Fibroblast of pulmonary artery (primary cell): ENCODE measurements at regions not wholly inside any gene's neighbourhood (a gene's known extent, or its start where the extent isn't known, plus 50 kb on each side); places are given as distances from the start of the nearest gene placed in this dataset.
"Not testable (repeated sequence)": the region's sequence is repeated elsewhere in the genome, so short reads cannot be mapped to it uniquely, and the experiment has no call there.

Experiments used
- DNase-seq: peaks from one replicate; pipeline ENCODE4 v3.0.0-alpha.2; 2010; ENCODE audit warnings: low read depth
- H3K4me3 ChIP-seq: replicated peaks from 2 replicates; pipeline ENCODE4 v1.5.1; 2011; ENCODE audit warnings: low read depth, mild to moderate bottlenecking, control low read depth, low read length, moderate library complexity
- TF ChIP-seq, protein P1 (sequence below): IDR thresholded peaks from 2 replicates; pipeline ENCODE4 v1.5.1; 2011; ENCODE audit warnings: mild to moderate bottlenecking, control low read depth, low read length, inconsistent platforms; ENCODE audit errors: missing control alignments

DNA sequence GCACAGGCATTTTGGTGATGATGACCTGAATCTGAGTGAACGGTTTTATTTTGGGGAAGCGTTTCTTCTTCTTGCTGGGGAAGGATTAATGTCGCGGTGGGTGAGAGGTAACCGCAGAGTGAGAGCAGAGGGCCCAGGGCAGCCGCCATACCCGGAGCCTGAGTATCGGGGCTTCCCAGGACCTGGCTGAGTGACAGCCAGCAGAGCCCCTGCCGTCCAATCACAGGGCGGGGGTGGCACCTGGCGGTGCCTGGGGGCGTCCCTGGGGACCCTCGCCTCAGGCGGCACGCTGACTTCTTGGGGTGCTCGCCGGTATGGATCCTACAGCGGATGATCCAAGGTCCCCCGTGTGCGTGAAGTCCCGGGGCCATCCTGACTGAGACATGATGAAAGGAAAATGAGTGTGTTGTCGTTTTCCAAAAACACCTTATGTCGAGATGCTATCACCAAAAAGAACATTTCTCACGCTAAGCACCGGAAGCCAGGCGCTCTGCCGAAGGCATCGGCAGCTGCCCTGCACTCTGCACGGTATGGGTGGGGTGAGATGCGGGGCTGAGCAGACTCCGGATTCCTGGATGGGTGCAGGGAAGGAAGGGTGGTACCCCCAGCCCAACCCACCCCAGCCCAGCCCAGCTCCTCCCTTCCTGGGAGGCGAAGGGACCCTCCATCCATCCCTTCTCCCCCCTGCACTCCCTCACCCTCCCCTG, 227.9 kb upstream of the SHH start:
- TF ChIP-seq, protein P1, sequence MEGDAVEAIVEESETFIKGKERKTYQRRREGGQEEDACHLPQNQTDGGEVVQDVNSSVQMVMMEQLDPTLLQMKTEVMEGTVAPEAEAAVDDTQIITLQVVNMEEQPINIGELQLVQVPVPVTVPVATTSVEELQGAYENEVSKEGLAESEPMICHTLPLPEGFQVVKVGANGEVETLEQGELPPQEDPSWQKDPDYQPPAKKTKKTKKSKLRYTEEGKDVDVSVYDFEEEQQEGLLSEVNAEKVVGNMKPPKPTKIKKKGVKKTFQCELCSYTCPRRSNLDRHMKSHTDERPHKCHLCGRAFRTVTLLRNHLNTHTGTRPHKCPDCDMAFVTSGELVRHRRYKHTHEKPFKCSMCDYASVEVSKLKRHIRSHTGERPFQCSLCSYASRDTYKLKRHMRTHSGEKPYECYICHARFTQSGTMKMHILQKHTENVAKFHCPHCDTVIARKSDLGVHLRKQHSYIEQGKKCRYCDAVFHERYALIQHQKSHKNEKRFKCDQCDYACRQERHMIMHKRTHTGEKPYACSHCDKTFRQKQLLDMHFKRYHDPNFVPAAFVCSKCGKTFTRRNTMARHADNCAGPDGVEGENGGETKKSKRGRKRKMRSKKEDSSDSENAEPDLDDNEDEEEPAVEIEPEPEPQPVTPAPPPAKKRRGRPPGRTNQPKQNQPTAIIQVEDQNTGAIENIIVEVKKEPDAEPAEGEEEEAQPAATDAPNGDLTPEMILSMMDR, result no peak
- H3K4me3 ChIP-seq, result no peak overlapping the region
- no peak for DNase-seq

DNA sequence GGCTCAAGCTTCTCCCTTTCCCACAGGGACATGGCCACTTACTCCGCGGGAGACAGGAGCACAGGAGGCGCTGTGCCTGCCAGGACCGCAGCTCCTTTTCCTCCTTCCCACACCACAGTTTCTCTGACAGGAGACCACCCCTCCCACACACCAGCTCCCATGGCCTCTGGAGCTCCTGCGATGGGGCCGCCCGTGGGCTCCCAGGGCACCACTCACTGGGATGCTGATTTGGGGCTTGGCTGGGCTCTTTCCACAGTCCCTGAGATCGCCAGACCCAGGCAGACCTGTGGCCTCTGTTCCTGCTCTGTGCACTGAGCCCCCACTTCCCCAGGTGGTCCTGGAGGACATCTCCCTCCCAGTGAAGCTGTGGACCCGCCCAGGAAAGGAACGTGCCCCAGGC, 226.9 kb upstream of the SHH start:
- H3K4me3 ChIP-seq, result no peak overlapping the region
- DNase-seq, result no peak
- TF ChIP-seq, protein P1, result no peak

DNA sequence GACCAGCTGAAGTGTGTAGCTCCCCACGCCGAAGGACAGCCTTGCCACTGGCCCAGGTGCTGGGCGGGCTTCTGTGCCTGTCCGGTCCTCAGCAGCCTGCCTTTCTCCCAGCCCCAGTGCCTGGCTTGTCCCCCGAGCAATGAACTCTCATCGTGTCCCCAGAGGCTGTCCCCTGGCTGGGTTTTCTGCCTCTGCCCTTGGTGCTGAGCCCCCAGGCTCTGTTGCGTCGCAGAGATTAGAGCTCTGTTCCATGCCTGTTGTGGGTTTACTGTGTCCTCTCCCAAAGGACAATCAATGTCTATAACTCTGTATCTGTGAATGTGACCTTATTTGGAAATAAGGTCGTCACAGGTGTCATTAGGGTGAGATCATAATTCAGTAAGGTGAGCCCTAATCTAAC, 226.1 kb upstream of the SHH start:
- TF ChIP-seq, protein P1, result no peak
- DNase-seq, result no peak

DNA sequence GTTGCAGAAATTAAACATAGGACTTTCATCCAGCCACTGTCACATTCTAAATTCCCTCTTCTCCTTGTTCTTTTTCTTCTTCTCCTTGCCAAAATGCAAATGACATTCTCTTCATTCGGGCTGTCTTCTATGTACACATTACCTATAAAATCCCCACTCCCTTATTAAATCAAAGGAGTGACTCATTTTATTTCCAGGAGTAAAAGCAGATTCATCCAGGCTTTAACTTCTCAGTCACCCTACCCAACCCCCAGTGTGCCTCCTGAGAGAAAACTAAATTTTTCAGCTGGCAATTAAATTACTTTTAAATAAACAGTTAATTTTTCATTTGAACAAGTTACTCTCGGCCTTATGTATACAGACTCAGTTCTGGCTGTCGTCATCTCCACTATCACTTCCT, 223.9 kb upstream of the SHH start:
- DNase-seq, result no peak
- H3K4me3 ChIP-seq, result no peak overlapping the region
- TF ChIP-seq, protein P1, result no peak

More for the DNA sequence above, 226.1 kb upstream of the SHH start:
- no peak overlapping the region for H3K4me3 ChIP-seq

DNA sequence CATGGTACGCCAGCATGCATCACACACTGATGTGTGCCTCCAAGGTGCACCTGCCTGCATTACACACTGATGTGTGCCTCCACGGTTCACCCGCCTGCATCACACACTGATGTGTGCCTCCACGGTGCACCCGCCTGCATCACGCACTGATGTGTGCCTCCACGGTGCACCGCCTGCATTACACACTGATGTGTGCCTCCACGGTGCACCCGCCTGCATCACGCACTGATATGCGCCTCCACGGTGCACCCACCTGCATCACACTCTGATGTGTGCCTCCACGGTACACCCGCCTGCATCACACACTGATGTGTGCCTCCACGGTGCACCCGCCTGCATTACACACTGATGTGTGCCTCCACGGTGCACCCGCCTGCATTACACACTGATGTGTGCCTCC, 223.1 kb upstream of the SHH start:
- not testable (repeated sequence) for DNase-seq, H3K4me3 ChIP-seq

DNA sequence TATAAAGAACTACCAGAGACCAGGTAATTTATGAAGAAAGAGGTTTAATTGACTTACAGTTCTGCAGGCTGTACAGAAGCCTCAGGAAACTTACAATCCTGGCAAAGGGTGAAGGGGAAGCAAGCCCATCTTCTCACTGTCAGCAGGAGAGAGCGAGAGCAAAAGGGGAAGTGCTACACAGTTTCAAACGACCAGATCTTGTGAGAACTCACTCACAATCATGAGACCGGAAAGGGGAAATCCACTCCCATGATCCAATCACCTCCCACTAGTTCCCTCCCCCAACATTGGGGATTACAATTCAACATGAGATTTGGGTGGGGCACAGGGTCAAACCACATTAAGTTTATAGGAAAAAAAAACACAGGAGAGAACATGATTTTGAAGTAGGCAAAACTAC, 222.1 kb upstream of the SHH start:
- no peak for DNase-seq
- TF ChIP-seq, protein P1, result no peak
- H3K4me3 ChIP-seq, result no peak overlapping the region

DNA sequence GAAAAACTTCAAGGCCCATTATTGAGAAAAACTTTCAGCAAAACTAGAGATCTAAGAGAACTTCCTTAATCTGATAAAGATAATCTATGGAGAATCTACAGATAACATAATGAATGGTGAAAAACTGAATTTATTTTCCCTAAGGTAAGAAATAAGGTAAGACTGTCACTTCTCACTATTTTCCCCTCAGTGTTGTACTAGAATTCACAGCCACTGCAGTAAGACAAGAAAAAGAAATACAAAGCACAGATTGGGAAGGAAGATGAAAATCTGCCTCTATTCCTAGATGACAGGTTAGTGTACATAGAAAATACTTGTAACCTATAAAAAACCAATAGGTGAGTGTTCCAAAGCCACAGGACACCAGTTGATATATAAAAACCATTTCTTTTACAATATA, 220.7 kb upstream of the SHH start:
- TF ChIP-seq, protein P1, result no peak
- no peak overlapping the region for H3K4me3 ChIP-seq
- no peak for DNase-seq
